H1 (cell line): ENCODE measurements at regions not wholly inside any gene's neighbourhood (a gene's known extent, or its start where the extent isn't known, plus 50 kb on each side); places are given as distances from the start of the nearest gene placed in this dataset.

Source experiments
- CTCF ChIA-PET: fragments of 300-600 bp; sonication (Branson Sonifier 250); formaldehyde crosslinking; loops from one replicate; lab custom pipeline; 2021; ENCODE audit not compliant: partially characterized antibody; lab: Charles Lee
- POLR2A ChIA-PET: fragments of 300-600 bp; sonication (Branson Sonifier 250); formaldehyde crosslinking; loops from one replicate; lab custom pipeline; 2021; ENCODE audit warnings: inconsistent platforms; ENCODE audit not compliant: partially characterized antibody; lab: Charles Lee
- DNase-seq, 2 experiments: peaks; one replicate each; pipeline versions ENCODE4 v3.0.0 to v3.0.0-alpha.2; 2010 to 2022; ENCODE audit warnings: low spot score in 2 of 2, low read depth in 1 of 2, mixed read lengths in 1 of 2
- FAIRE-seq: peaks from 2 replicates; lab custom pipeline; 2011; peaks lifted over from hg19 to GRCh38; lab: Jason Lieb, UNC
- H2AFZ ChIP-seq: 2 replicates; pipeline ENCODE4 v1.8.1; 2012; ENCODE audit warnings: low read length, inconsistent platforms
- H2AK5ac ChIP-seq: 2 replicates; pipeline ENCODE4 v1.6.1; 2013; ENCODE audit warnings: low read depth, low read length
- H2BK120ac ChIP-seq: replicated peaks from 2 replicates; pipeline ENCODE3; 2013; ENCODE audit warnings: low read depth, low read length, inconsistent platforms
- H2BK12ac ChIP-seq: 2 replicates; pipeline ENCODE4 v1.6.1; 2013; ENCODE audit warnings: low read depth, low read length
- H2BK15ac ChIP-seq: 2 replicates; pipeline ENCODE4 v1.6.1; 2013; ENCODE audit warnings: low read length
- H2BK20ac ChIP-seq: 2 replicates; pipeline ENCODE4 v1.6.1; 2013; ENCODE audit warnings: low read length
- H2BK5ac ChIP-seq: 2 replicates; pipeline ENCODE4 v1.6.1; 2013; ENCODE audit warnings: low read depth, low read length
- H3K14ac ChIP-seq: 2 replicates; pipeline ENCODE4 v1.6.1; 2013; ENCODE audit warnings: inconsistent platforms; ENCODE audit not compliant: insufficient read length
- H3K18ac ChIP-seq: 2 replicates; pipeline ENCODE4 v1.6.1; 2013; ENCODE audit warnings: low read length; ENCODE audit errors: extremely low read depth
- H3K23ac ChIP-seq: 2 replicates; pipeline ENCODE4 v1.6.1; 2013; ENCODE audit warnings: inconsistent platforms; ENCODE audit not compliant: insufficient read length
- H3K23me2 ChIP-seq: 2 replicates; pipeline ENCODE4 v1.6.1; 2013; ENCODE audit warnings: low read depth, low read length
- H3K27ac ChIP-seq: 2 replicates; pipeline ENCODE4 v1.6.1; 2011; ENCODE audit warnings: low read depth, low read length, inconsistent platforms
- H3K27me3 ChIP-seq, 4 experiments: replicated peaks in 1 of 4; 1 replicate in 1 of 4; 2 replicates in 3 of 4; pipeline versions ENCODE4 v1.6.1 to v1.8.1; 2011 to 2013; ENCODE audit warnings: low read length in 3 of 4, mild to moderate bottlenecking in 3 of 4, inconsistent platforms in 2 of 4, mixed read lengths in 2 of 4, moderate library complexity in 1 of 4; ENCODE audit not compliant: control insufficient read depth in 3 of 4, insufficient read depth in 3 of 4; ENCODE audit errors: extremely low read depth in 1 of 4
- H3K36me3 ChIP-seq, 4 experiments: 2 replicates each; pipeline versions ENCODE4 v1.6.1 to v1.8.1; 2011 to 2013; ENCODE audit warnings: mild to moderate bottlenecking in 4 of 4, low read length in 3 of 4, moderate library complexity in 2 of 4, control low read depth in 1 of 4, inconsistent platforms in 1 of 4; ENCODE audit not compliant: insufficient read depth in 4 of 4, control insufficient read depth in 2 of 4
- H3K4ac ChIP-seq: replicated peaks from 2 replicates; pipeline ENCODE3; 2013; ENCODE audit warnings: low read length, low read depth, mixed read lengths, inconsistent platforms; ENCODE audit not compliant: insufficient read length
- H3K4me1 ChIP-seq, 4 experiments: replicated peaks in 1 of 4; 1 replicate in 1 of 4; 2 replicates in 3 of 4; pipeline versions ENCODE4 v1.6.1 to v1.8.1; 2011 to 2013; ENCODE audit warnings: low read length in 3 of 4, inconsistent platforms in 2 of 4, mixed read lengths in 1 of 4; ENCODE audit not compliant: insufficient read depth in 4 of 4, control insufficient read depth in 3 of 4
- H3K4me2 ChIP-seq, 2 experiments: 2 replicates each; pipeline versions ENCODE4 v1.6.1 to v1.8.1; 2011 to 2013; ENCODE audit warnings: low read depth in 2 of 2, low read length in 2 of 2, control low read depth in 1 of 2, inconsistent platforms in 1 of 2, mild to moderate bottlenecking in 1 of 2; ENCODE audit not compliant: insufficient read depth in 1 of 2
- H3K4me3 ChIP-seq, 4 experiments: fragments of 200-600, 300-600 bp in 1 of 4; sonication (generic), shearing (Covaris generic), sonication (Bioruptor Twin) in 1 of 4; 2 replicates each; pipeline versions ENCODE4 v1.5.1 to v1.8.1; 2011 to 2016; ENCODE audit warnings: low read length in 4 of 4, low read depth in 3 of 4, control low read depth in 2 of 4, inconsistent platforms in 2 of 4, mild to moderate bottlenecking in 2 of 4, mixed read lengths in 1 of 4, moderate library complexity in 1 of 4; ENCODE audit not compliant: insufficient read depth in 2 of 4; ENCODE audit errors: extremely low read depth in 1 of 4
- H3K56ac ChIP-seq: replicated peaks from 2 replicates; pipeline ENCODE3; 2013; ENCODE audit warnings: low read depth, mild to moderate bottlenecking, mixed read lengths, low read length, inconsistent platforms; ENCODE audit not compliant: insufficient read length
- H3K79me1 ChIP-seq: 2 replicates; pipeline ENCODE4 v1.6.1; 2013; ENCODE audit warnings: low read depth, low read length, control low read depth
- H3K79me2 ChIP-seq, 2 experiments: 2 replicates each; pipeline versions ENCODE4 v1.6.1 to v1.8.1; 2012 to 2013; ENCODE audit warnings: low read length in 2 of 2, mild to moderate bottlenecking in 2 of 2, inconsistent platforms in 1 of 2; ENCODE audit not compliant: insufficient read depth in 2 of 2, control insufficient read depth in 1 of 2
- H3K9ac ChIP-seq, 4 experiments: replicated peaks in 1 of 4; 1 replicate in 1 of 4; 2 replicates in 3 of 4; pipeline versions ENCODE4 v1.6.1 to v1.8.1; 2011 to 2013; ENCODE audit warnings: low read depth in 3 of 4, low read length in 3 of 4, control low read depth in 2 of 4, mild to moderate bottlenecking in 2 of 4, moderate library complexity in 2 of 4, inconsistent platforms in 1 of 4; ENCODE audit errors: extremely low read depth in 1 of 4
- H3K9me3 ChIP-seq, 2 experiments: 2 replicates each; pipeline versions ENCODE4 v1.6.1 to v1.8.1; 2012 to 2013; ENCODE audit warnings: mild to moderate bottlenecking in 2 of 2, moderate library complexity in 2 of 2, control low read depth in 1 of 2, inconsistent platforms in 1 of 2, low read depth in 1 of 2, low read length in 1 of 2, mixed read lengths in 1 of 2; ENCODE audit not compliant: insufficient read depth in 2 of 2
- H4K20me1 ChIP-seq, 2 experiments: replicated peaks in 1 of 2; 2 replicates each; pipeline versions ENCODE3 to v1.8.1; 2011 to 2013; ENCODE audit warnings: inconsistent platforms in 2 of 2, low read length in 2 of 2, mild to moderate bottlenecking in 1 of 2; ENCODE audit not compliant: insufficient read depth in 2 of 2, control insufficient read depth in 1 of 2
- H4K5ac ChIP-seq: 2 replicates; pipeline ENCODE4 v1.6.1; 2013; ENCODE audit warnings: low read length, low read depth, mixed read lengths, inconsistent platforms; ENCODE audit not compliant: insufficient read length
- H4K8ac ChIP-seq: 2 replicates; pipeline ENCODE4 v1.8.0; 2013; ENCODE audit warnings: mild to moderate bottlenecking, moderate library complexity, low read length, inconsistent platforms; ENCODE audit not compliant: insufficient read depth; ENCODE audit errors: extremely low read depth
- H4K91ac ChIP-seq: replicated peaks from 2 replicates; pipeline ENCODE3; 2013; ENCODE audit warnings: low read length, mixed read lengths, inconsistent platforms; ENCODE audit not compliant: insufficient read length
- CBX8 ChIP-seq: fragments of 300-800, 300-1000 bp; sonication (generic); IDR thresholded peaks from 2 replicates; pipeline ENCODE4 v1.7.1; 2016; ENCODE audit warnings: low read depth, low read length, borderline replicate concordance
- CTBP2 ChIP-seq: IDR thresholded peaks from 2 replicates; pipeline ENCODE4 v1.7.0; 2011; ENCODE audit warnings: borderline replicate concordance, mild to moderate bottlenecking, moderate library complexity, mixed read lengths, low read length; ENCODE audit not compliant: insufficient read depth, insufficient read length
- HDAC2 ChIP-seq, 2 experiments: fragments of 300-600 bp in 1 of 2; sonication (generic) in 1 of 2; IDR thresholded peaks; 2 replicates each; pipeline ENCODE4 v1.6.1; 2011 to 2012; ENCODE audit warnings: low read depth in 2 of 2, low read length in 2 of 2, mild to moderate bottlenecking in 2 of 2, moderate library complexity in 2 of 2, borderline replicate concordance in 1 of 2, inconsistent platforms in 1 of 2
- RFX5 ChIP-seq: IDR thresholded peaks from 2 replicates; pipeline ENCODE4 v1.6.1; 2011; ENCODE audit warnings: low read depth, low read length, improper control_type of control experiment, borderline replicate concordance
- SP4 ChIP-seq: IDR thresholded peaks from 2 replicates; pipeline ENCODE4 v1.6.1; 2012; ENCODE audit warnings: low read length, inconsistent platforms
- TBP ChIP-seq: IDR thresholded peaks from 2 replicates; pipeline ENCODE4 v1.6.1; 2011; ENCODE audit warnings: low read depth, low read length, improper control_type of control experiment
- WGBS, 2 experiments: shearing (Covaris generic) in 1 of 2; methylation state at CpG; one replicate each; pipeline versions ENCODE4 v1.1.6 to v1.1.7; 2013 to 2015; ENCODE audit warnings: low lambda C conversion rate in 2 of 2, mixed read lengths in 2 of 2, inconsistent platforms in 1 of 2, low coverage in 1 of 2, missing lambda C conversion rate in 1 of 2; ENCODE audit not compliant: insufficient replicate concordance in 2 of 2, insufficient coverage in 1 of 2, insufficient read length in 1 of 2; ENCODE audit errors: extremely low coverage in 1 of 2, missing lambda C conversion rate in 1 of 2; 5-methylcytosine and 5-hydroxymethylcytosine counted together
- TF ChIP-seq, protein P1 (sequence below): IDR thresholded peaks from 2 replicates; pipeline ENCODE4 v1.6.1; 2012; ENCODE audit warnings: low read length, inconsistent platforms

DNA sequence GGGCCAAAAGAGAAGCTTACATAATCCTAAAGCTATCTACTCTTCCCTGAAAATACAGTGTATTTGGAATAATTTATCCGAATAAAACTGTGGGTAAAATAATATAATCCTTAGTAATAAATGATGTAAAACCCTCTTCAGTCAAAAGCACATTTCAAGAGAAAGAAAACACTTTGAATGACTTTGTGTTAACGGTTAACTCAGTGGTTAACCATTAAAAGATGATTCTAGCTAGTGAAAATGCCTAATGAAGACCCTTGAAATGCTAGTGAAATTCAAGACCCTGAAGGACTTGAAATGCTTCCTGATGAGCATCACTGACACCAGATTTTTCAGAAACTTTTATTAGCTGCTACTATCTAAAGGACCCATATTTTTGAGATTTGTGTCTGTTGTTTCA is 70.7 kb downstream of the COX7C start:
- DNase-seq (no peak), FAIRE-seq (no peak)
- H4K91ac ChIP-seq = no peak overlapping the region
- H2BK20ac ChIP-seq = no peak overlapping the region
- no peaks in the 10 kb centered on the region for H3K9me3 ChIP-seq
- POLR2A ChIA-PET = no interaction called here
- H3K79me1 ChIP-seq = no peaks in the 10 kb centered on the region
- no peaks in the 10 kb centered on the region for H3K23me2 ChIP-seq
- H3K4me3 ChIP-seq = no peak overlapping the region
- no peak overlapping the region for H3K4ac ChIP-seq
- H3K27ac ChIP-seq = no peak overlapping the region
- H4K5ac ChIP-seq = no peak overlapping the region
- H3K4me2 ChIP-seq = no peak overlapping the region
- H2AK5ac ChIP-seq = no peak overlapping the region
- H3K27me3 ChIP-seq = peaks cover 0 to 2% (median 0%) of the 10 kb centered on the region in 4 experiments; a peak in 1 of 7 replicates
- no peaks in the 10 kb centered on the region for H3K79me2 ChIP-seq
- no peaks in the 10 kb centered on the region for H3K4me1 ChIP-seq
- TF ChIP-seq CTBP2 (no peak), TBP (no peak), RFX5 (no peak), CBX8 (no peak), HDAC2 (IDR thresholded peaks at IDR 0.05; ENCODE audit: borderline replicate concordance in 1 of 2, low read depth in 2 of 2, low read length in 2 of 2) (no peak), SP4 (no peak)
- TF ChIP-seq, protein P1, sequence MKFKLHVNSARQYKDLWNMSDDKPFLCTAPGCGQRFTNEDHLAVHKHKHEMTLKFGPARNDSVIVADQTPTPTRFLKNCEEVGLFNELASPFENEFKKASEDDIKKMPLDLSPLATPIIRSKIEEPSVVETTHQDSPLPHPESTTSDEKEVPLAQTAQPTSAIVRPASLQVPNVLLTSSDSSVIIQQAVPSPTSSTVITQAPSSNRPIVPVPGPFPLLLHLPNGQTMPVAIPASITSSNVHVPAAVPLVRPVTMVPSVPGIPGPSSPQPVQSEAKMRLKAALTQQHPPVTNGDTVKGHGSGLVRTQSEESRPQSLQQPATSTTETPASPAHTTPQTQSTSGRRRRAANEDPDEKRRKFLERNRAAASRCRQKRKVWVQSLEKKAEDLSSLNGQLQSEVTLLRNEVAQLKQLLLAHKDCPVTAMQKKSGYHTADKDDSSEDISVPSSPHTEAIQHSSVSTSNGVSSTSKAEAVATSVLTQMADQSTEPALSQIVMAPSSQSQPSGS = no peak
- H2AFZ ChIP-seq = no peak overlapping the region
- H3K14ac ChIP-seq = no peak overlapping the region
- no peak overlapping the region for H2BK12ac ChIP-seq
- CTCF ChIA-PET = interaction anchor here (2.1 to 2.3 kb wide), 2 partner anchors 192 to 226 kb away, joined by 5 to 7 read pairs; no protein-coding TSS in a partner anchor
- no peak overlapping the region for H2BK5ac ChIP-seq
- WGBS, 2 experiments = 83% methylated on average over 2 of the region's 2 CpGs; no CpG with 5 or more reads in 1 of the 2 experiments
- no peak overlapping the region for H4K8ac ChIP-seq
- no peak overlapping the region for H3K56ac ChIP-seq
- no peaks in the 10 kb centered on the region for H3K36me3 ChIP-seq
- H3K18ac ChIP-seq = no peak overlapping the region
- H3K23ac ChIP-seq = no peak overlapping the region
- H2BK15ac ChIP-seq = no peak overlapping the region
- H4K20me1 ChIP-seq = no peaks in the 10 kb centered on the region
- H3K9ac ChIP-seq = no peak overlapping the region
- no peak overlapping the region for H2BK120ac ChIP-seq
